Activated CD4-positive, alpha-beta T cell treated with anti-CD3 and anti-CD28 coated beads for 36 hours (primary cell): ENCODE measurements at regions not wholly inside any gene's neighbourhood (a gene's known extent, or its start where the extent isn't known, plus 50 kb on each side); places are given as distances from the start of the nearest gene placed in this dataset.

Source experiments
- ATAC-seq: fragments of 200-7000 bp; cut with Tn5 transposase; one replicate; pipeline ENCODE4 v1.10.0; 2021; ENCODE audit warnings: mild to moderate bottlenecking, moderate library complexity
- CTCF ChIA-PET: fragments of 350-600 bp; sonication (Branson Sonifier 250); formaldehyde crosslinking; loops from one replicate; lab custom pipeline; 2021; ENCODE audit warnings: antibody characterized with exemption; lab: Charles Lee
- POLR2A ChIA-PET: fragments of 350-600 bp; sonication (Branson Sonifier 250); formaldehyde crosslinking; loops from one replicate; lab custom pipeline; 2021; ENCODE audit warnings: antibody characterized with exemption, inconsistent platforms; lab: Charles Lee
- DNase-seq: peaks from one replicate; pipeline ENCODE4 v3.0.0-alpha.2; 2020
- H3K27ac Mint-ChIP-seq: one replicate; pipeline ENCODE4 v1.8.0; 2021; ENCODE audit warnings: mixed read lengths
- H3K27me3 Mint-ChIP-seq: one replicate; pipeline ENCODE4 v1.8.0; 2021; ENCODE audit warnings: mixed read lengths
- H3K36me3 Mint-ChIP-seq: one replicate; pipeline ENCODE4 v1.8.0; 2021; ENCODE audit warnings: low read depth, mixed read lengths
- H3K4me1 Mint-ChIP-seq: one replicate; pipeline ENCODE4 v1.8.0; 2021; ENCODE audit warnings: mixed read lengths
- H3K4me3 Mint-ChIP-seq: one replicate; pipeline ENCODE4 v1.8.0; 2021; ENCODE audit warnings: mild to moderate bottlenecking, moderate library complexity, mixed read lengths
- H3K9me3 Mint-ChIP-seq: one replicate; pipeline ENCODE4 v1.8.0; 2021; ENCODE audit warnings: low read depth, mixed read lengths
- intact Hi-C, 2 experiments: fragments of 100-400 bp; cut with DNase I in 1 of 2; cut with micrococcal nuclease in 1 of 2; formaldehyde crosslinking; loops; one replicate each; pipeline versions ENCODE4 v1.14.2 to v1.15.1; 2022 to 2024; cut with DNase I, micrococcal nuclease

GRCh38 chr4:148790246-148790645, 348.0 kb upstream of the NR3C2 start:
- H3K9me3 Mint-ChIP-seq = no peaks in the 10 kb centered on the region
- H3K4me3 Mint-ChIP-seq = no peak overlapping the region
- ChIA-PET CTCF (no interaction called here), POLR2A (no interaction called here)
- H3K4me1 Mint-ChIP-seq = no peaks in the 10 kb centered on the region
- intact Hi-C loops = no loop called here
- H3K27ac Mint-ChIP-seq = no peak overlapping the region
- DNase-seq = no peak
- peaks cover 4% of the 10 kb centered on the region for H3K27me3 Mint-ChIP-seq
- ATAC-seq = no peak
- no peaks in the 10 kb centered on the region for H3K36me3 Mint-ChIP-seq

GRCh38 chr4:148787831-148788477, 345.7 kb upstream of the NR3C2 start:
- no peak for DNase-seq
- ChIA-PET POLR2A (no interaction called here), CTCF (no interaction called here)
- H3K36me3 Mint-ChIP-seq = no peaks in the 10 kb centered on the region
- no peak for ATAC-seq
- H3K9me3 Mint-ChIP-seq = no peaks in the 10 kb centered on the region
- H3K4me1 Mint-ChIP-seq = no peaks in the 10 kb centered on the region
- peaks cover 4% of the 10 kb centered on the region for H3K27me3 Mint-ChIP-seq
- no peak overlapping the region for H3K4me3 Mint-ChIP-seq
- intact Hi-C loops = no loop called here
- H3K27ac Mint-ChIP-seq = no peak overlapping the region

- Mint-ChIP-seq H3K36me3 (no peaks in the 10 kb centered on the region), H3K4me3 (no peak overlapping the region), H3K9me3 (no peaks in the 10 kb centered on the region), H3K27me3 (peaks cover 7% of the 10 kb centered on the region), H3K27ac (no peak overlapping the region), H3K4me1 (no peaks in the 10 kb centered on the region)
- CTCF ChIA-PET = no interaction called here
- intact Hi-C loops = no loop called here
- no peak for ATAC-seq
- no peak for DNase-seq
- POLR2A ChIA-PET = no interaction called here
Measured at GRCh38 chr4:148787285-148787684, 345.1 kb upstream of the NR3C2 start.

GRCh38 chr4:148786699-148787098, 344.5 kb upstream of the NR3C2 start:
- intact Hi-C loops = no loop called here
- Mint-ChIP-seq H3K27me3 (peaks cover 8% of the 10 kb centered on the region), H3K4me3 (no peak overlapping the region), H3K36me3 (no peaks in the 10 kb centered on the region), H3K27ac (no peak overlapping the region), H3K9me3 (no peaks in the 10 kb centered on the region), H3K4me1 (no peaks in the 10 kb centered on the region)
- ChIA-PET POLR2A (no interaction called here), CTCF (no interaction called here)
- ATAC-seq (no peak), DNase-seq (no peak)

GRCh38 chr4:148782284-148782683, 340.1 kb upstream of the NR3C2 start:
- ChIA-PET POLR2A (no interaction called here), CTCF (no interaction called here)
- H3K36me3 Mint-ChIP-seq = no peaks in the 10 kb centered on the region
- intact Hi-C loops = no loop called here
- H3K27me3 Mint-ChIP-seq = peaks cover 5% of the 10 kb centered on the region
- H3K27ac Mint-ChIP-seq = no peak overlapping the region
- no peak overlapping the region for H3K4me3 Mint-ChIP-seq
- ATAC-seq (no peak), DNase-seq (no peak)
- H3K4me1 Mint-ChIP-seq = no peaks in the 10 kb centered on the region
- no peaks in the 10 kb centered on the region for H3K9me3 Mint-ChIP-seq

- H3K4me1 Mint-ChIP-seq = no peaks in the 10 kb centered on the region
- POLR2A ChIA-PET = no interaction called here
Measured at GRCh38 chr4:148780426-148781005, 338.3 kb upstream of the NR3C2 start.

GRCh38 chr4:148779771-148780170, 337.6 kb upstream of the NR3C2 start:
- Mint-ChIP-seq H3K9me3 (no peaks in the 10 kb centered on the region), H3K27ac (no peak overlapping the region), H3K36me3 (no peaks in the 10 kb centered on the region), H3K27me3 (peaks cover 3% of the 10 kb centered on the region), H3K4me1 (no peaks in the 10 kb centered on the region), H3K4me3 (no peak overlapping the region)
- POLR2A ChIA-PET = no interaction called here
- no peak for DNase-seq
- no peak for ATAC-seq
- intact Hi-C loops = no loop called here
- CTCF ChIA-PET = no interaction called here

More at GRCh38 chr4:148780426-148781005, 338.3 kb upstream of the NR3C2 start:
- Mint-ChIP-seq H3K27me3 (peaks cover 3% of the 10 kb centered on the region), H3K36me3 (no peaks in the 10 kb centered on the region), H3K27ac (no peak overlapping the region), H3K9me3 (no peaks in the 10 kb centered on the region), H3K4me3 (no peak overlapping the region)
- no peak for DNase-seq
- CTCF ChIA-PET = interaction anchor here (0.8 kb wide), 1 partner anchor 232 kb away, joined by 3 read pairs; no protein-coding TSS in a partner anchor
- no peak for ATAC-seq
- intact Hi-C loops = no loop called here

- H3K36me3 Mint-ChIP-seq = no peaks in the 10 kb centered on the region
- no peaks in the 10 kb centered on the region for H3K9me3 Mint-ChIP-seq
- POLR2A ChIA-PET = no interaction called here
- no peaks in the 10 kb centered on the region for H3K4me1 Mint-ChIP-seq
- DNase-seq (no peak), ATAC-seq (no peak)
- no peak overlapping the region for H3K27ac Mint-ChIP-seq
- intact Hi-C loops = no loop called here
- CTCF ChIA-PET = no interaction called here
- H3K27me3 Mint-ChIP-seq = peaks cover 3% of the 10 kb centered on the region
- no peak overlapping the region for H3K4me3 Mint-ChIP-seq
Measured at GRCh38 chr4:148778980-148779675, 336.9 kb upstream of the NR3C2 start.

- H3K27me3 Mint-ChIP-seq = no peaks in the 10 kb centered on the region
- ChIA-PET POLR2A (no interaction called here), CTCF (no interaction called here)
- no peaks in the 10 kb centered on the region for H3K9me3 Mint-ChIP-seq
- H3K4me3 Mint-ChIP-seq = no peak overlapping the region
- no peak for DNase-seq
- H3K4me1 Mint-ChIP-seq = no peaks in the 10 kb centered on the region
- intact Hi-C loops = no loop called here
- no peak overlapping the region for H3K27ac Mint-ChIP-seq
- no peaks in the 10 kb centered on the region for H3K36me3 Mint-ChIP-seq
- no peak for ATAC-seq
Measured at GRCh38 chr4:148776941-148777340, 334.7 kb upstream of the NR3C2 start.

- DNase-seq = no peak
- Mint-ChIP-seq H3K9me3 (no peaks in the 10 kb centered on the region), H3K27ac (no peak overlapping the region), H3K4me1 (no peaks in the 10 kb centered on the region), H3K4me3 (no peak overlapping the region), H3K36me3 (no peaks in the 10 kb centered on the region), H3K27me3 (no peaks in the 10 kb centered on the region)
- ChIA-PET POLR2A (no interaction called here), CTCF (no interaction called here)
- intact Hi-C loops = no loop called here
- no peak for ATAC-seq
Measured at GRCh38 chr4:148774134-148774533, 331.9 kb upstream of the NR3C2 start.

GRCh38 chr4:148773313-148773712, 331.1 kb upstream of the NR3C2 start:
- DNase-seq (no peak), ATAC-seq (no peak)
- Mint-ChIP-seq H3K27me3 (no peaks in the 10 kb centered on the region), H3K9me3 (no peaks in the 10 kb centered on the region), H3K4me1 (no peaks in the 10 kb centered on the region), H3K27ac (no peak overlapping the region), H3K36me3 (no peaks in the 10 kb centered on the region), H3K4me3 (no peak overlapping the region)
- ChIA-PET POLR2A (no interaction called here), CTCF (no interaction called here)
- intact Hi-C loops = no loop called here

GRCh38 chr4:148770848-148771247, 328.6 kb upstream of the NR3C2 start:
- H3K4me1 Mint-ChIP-seq = no peaks in the 10 kb centered on the region
- intact Hi-C loops = no loop called here
- H3K4me3 Mint-ChIP-seq = no peak overlapping the region
- POLR2A ChIA-PET = no interaction called here
- H3K27ac Mint-ChIP-seq = no peak overlapping the region
- no peaks in the 10 kb centered on the region for H3K9me3 Mint-ChIP-seq
- no peaks in the 10 kb centered on the region for H3K36me3 Mint-ChIP-seq
- ATAC-seq (no peak), DNase-seq (no peak)
- H3K27me3 Mint-ChIP-seq = no peaks in the 10 kb centered on the region
- CTCF ChIA-PET = no interaction called here
